GM19025 (cell line): ENCODE measurements at regions not wholly inside any gene's neighbourhood (a gene's known extent, or its start where the extent isn't known, plus 50 kb on each side); places are given as distances from the start of the nearest gene placed in this dataset.

Experiments used
- ATAC-seq: cut with Tn5 transposase; IDR thresholded peaks from one replicate; pipeline ENCODE4 v1.9.1; 2021; ENCODE audit warnings: mild to moderate bottlenecking, low read depth, moderate library complexity; ENCODE audit not compliant: unreplicated experiment

- ATAC-seq, result no peak
Observed at GRCh38 chr11:130785380-130786116, 130.7 kb downstream of the SNX19 start.

- ATAC-seq, result no peak
Observed at GRCh38 chr11:130786586-130786985, 129.7 kb downstream of the SNX19 start.

- ATAC-seq, result no peak
Observed at GRCh38 chr11:130787092-130787616, 129.1 kb downstream of the SNX19 start.

GRCh38 chr11:130787973-130788570 is 128.2 kb downstream of the SNX19 start:
- no peak for ATAC-seq

- no peak for ATAC-seq
Observed at GRCh38 chr11:130789056-130789640, 127.1 kb downstream of the SNX19 start.

GRCh38 chr11:130790689-130791088 is 125.6 kb downstream of the SNX19 start:
- no peak for ATAC-seq

GRCh38 chr11:130792772-130793171 is 123.5 kb downstream of the SNX19 start:
- no peak for ATAC-seq

GRCh38 chr11:130796828-130797227 is 119.5 kb downstream of the SNX19 start:
- no peak for ATAC-seq

- no peak for ATAC-seq
Observed at GRCh38 chr11:130798280-130798679, 118.0 kb downstream of the SNX19 start.

GRCh38 chr11:130798801-130799200 is 117.5 kb downstream of the SNX19 start:
- ATAC-seq, result no peak

GRCh38 chr11:130801333-130802122 is 114.8 kb downstream of the SNX19 start:
- no peak for ATAC-seq

- ATAC-seq, result no peak
Observed at GRCh38 chr11:130802567-130802966, 113.7 kb downstream of the SNX19 start.

- no peak for ATAC-seq
Observed at GRCh38 chr11:130804306-130805076, 111.8 kb downstream of the SNX19 start.

- no peak for ATAC-seq
Observed at GRCh38 chr11:130806746-130807145, 109.5 kb downstream of the SNX19 start.

- ATAC-seq, result no peak
Observed at GRCh38 chr11:130808541-130808940, 107.7 kb downstream of the SNX19 start.

- no peak for ATAC-seq
Observed at GRCh38 chr11:130813196-130813595, 103.1 kb downstream of the SNX19 start.

GRCh38 chr11:130813638-130814037 is 102.6 kb downstream of the SNX19 start:
- ATAC-seq, result no peak

GRCh38 chr11:130814440-130815096 is 101.7 kb downstream of the SNX19 start:
- no peak for ATAC-seq

- no peak for ATAC-seq
Observed at GRCh38 chr11:130815097-130815802, 101.0 kb downstream of the SNX19 start.
